COLO668 (cell line): ENCODE measurements at regions not wholly inside any gene's neighbourhood (a gene's known extent, or its start where the extent isn't known, plus 50 kb on each side); places are given as distances from the start of the nearest gene placed in this dataset.
"Not testable (repeated sequence)": the region's sequence is repeated elsewhere in the genome, so short reads cannot be mapped to it uniquely, and the experiment has no call there.

Experiments
- DNase-seq: peaks from one replicate; lab custom pipeline; 2025; ENCODE audit not compliant: unreplicated experiment; lab: John Stamatoyannopoulos, UW

- DNase-seq: not testable (repeated sequence)
These were observed 549.6 kb upstream of the CHD1 start for GRCh38 chr5:99478450-99478849.

GRCh38 chr5:99473328-99473727, 544.5 kb upstream of the CHD1 start:
- DNase-seq: not testable (repeated sequence)

DNA sequence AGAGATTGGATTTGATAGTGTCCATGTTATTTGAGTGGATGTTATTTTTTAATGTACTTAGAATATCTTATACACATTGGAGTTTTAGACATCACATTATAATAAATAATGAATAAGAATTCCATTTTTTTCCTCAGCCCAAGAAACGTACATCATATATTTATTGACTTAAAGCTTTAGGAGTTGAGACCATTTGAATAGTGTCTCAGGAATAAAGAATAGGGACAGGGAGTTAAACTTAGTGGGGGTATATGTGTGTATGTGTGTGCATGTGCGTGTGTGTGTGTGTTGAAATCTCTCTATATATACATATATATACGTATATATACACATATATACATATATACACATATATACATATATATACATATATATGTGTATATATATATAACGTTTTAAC, 542.9 kb upstream of the CHD1 start:
- DNase-seq: not testable (repeated sequence)

DNA sequence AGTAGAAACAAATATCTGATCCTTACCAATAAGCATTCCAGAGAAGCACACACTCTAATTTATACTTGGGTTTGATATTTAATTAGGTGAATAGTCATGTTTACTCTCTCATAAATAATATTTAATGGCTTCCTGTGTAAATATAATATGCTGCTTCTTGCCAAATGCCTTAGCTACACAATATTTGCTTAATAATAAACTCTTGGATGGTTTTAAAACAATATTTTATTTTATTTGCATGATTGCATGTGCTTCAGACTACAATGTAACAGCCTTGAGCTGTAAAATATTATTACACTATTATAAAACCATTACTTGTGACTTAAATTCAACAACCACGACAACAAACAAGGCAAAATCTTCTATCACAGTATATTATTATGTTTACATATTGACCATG, 542.4 kb upstream of the CHD1 start:
- DNase-seq: not testable (repeated sequence)

GRCh38 chr5:99470636-99471035, 541.8 kb upstream of the CHD1 start:
- not testable (repeated sequence) for DNase-seq

GRCh38 chr5:99460701-99461100, 531.9 kb upstream of the CHD1 start:
- DNase-seq: no peak

DNA sequence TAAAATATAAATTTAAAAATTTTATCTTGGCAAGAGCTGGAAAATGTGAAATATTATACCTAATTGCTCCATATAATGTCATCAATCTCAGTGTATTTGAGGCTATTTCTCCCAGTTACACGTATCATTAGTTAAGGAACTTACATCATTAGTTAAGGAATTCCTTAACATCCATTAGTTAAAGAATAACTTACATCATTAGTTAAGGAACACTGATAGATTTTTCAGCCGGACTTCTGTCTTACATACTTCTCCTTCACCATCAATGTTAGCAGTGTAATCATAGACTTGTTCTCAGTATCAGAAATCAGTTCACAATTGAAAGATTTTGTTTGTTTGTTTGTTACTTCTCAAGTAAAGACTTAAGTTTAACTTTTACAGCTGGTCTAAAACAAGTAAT, 524.4 kb upstream of the CHD1 start:
- no peak for DNase-seq

- DNase-seq: no peak
These were observed 521.0 kb upstream of the CHD1 start for GRCh38 chr5:99449786-99450185.

DNA sequence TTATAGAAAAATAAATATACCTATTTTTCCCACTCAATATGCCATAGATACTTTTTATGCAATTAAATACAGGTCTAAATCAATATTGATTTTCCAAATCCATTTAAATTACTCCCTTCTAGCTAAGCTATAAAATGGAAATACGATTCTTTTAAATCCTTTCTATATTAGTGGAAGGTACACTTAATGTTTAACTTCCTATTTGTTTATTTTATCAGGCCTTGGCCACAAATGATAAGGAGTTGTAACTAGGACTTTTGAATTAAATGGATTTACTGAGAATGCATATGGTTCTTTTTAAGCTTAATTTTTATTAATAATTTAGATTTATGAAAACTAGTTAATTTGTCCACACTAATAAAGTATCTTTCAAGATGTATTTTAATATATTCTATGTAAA, 517.0 kb upstream of the CHD1 start:
- no peak for DNase-seq

DNA sequence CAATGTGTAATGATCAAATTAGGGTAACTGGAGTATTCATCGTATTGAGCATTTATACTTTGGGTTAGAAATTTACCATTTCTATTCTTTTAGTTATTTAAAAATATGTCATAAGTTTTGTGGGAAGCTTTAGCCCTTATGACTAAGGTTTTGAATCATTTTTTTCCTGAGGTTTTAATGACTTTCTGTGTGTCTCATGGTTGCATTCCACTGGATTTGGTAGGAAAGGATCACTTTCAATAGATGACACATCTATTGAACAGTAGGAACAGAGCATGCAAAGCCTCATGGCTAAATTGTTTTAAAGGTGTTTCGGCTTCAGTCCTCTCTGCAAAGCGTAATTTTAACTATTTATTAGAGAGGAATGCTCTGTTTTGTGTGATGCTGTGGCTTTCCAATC, 512.4 kb upstream of the CHD1 start:
- DNase-seq: no peak

GRCh38 chr5:99438619-99439018, 509.8 kb upstream of the CHD1 start:
- DNase-seq: no peak

DNA sequence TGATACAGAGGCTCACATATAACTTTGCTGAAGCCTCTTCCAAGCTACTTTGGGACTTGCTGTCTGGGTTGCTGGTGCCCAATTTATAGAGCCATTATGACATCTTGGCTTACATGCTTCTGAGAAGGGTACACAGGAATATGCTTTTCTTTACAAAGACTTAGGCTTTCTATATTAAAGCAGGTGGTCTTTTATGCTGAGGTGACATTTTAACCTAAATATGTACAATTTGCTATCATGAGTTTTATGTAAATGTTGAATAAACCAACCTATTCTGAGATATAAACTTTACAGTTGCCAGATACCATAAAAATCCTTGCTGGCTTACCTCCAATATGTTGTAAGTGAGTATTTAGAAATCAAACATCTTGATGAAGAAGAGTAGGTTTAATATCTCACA, 509.2 kb upstream of the CHD1 start:
- DNase-seq: no peak

DNA sequence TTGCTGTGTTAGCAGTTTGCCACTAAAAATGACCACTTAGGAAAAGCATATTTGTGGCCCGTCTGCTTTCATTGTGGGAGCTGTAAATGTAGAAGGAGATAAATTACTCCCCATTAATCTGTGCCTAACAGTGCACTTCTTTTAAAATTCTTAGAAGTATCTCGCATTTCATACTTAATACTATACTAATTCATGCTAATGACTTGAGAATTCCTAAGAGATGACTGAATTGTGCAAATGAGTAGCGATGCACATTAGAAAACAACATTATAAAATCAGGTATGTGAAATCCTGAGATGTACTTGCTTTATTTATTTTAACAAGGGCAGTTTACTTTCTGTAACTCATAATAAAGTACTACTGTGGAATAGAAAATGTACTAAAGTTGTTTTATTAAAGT, 494.6 kb upstream of the CHD1 start:
- not testable (repeated sequence) for DNase-seq

- DNase-seq: not testable (repeated sequence)
These were observed 489.8 kb upstream of the CHD1 start for GRCh38 chr5:99418640-99419039.

DNA sequence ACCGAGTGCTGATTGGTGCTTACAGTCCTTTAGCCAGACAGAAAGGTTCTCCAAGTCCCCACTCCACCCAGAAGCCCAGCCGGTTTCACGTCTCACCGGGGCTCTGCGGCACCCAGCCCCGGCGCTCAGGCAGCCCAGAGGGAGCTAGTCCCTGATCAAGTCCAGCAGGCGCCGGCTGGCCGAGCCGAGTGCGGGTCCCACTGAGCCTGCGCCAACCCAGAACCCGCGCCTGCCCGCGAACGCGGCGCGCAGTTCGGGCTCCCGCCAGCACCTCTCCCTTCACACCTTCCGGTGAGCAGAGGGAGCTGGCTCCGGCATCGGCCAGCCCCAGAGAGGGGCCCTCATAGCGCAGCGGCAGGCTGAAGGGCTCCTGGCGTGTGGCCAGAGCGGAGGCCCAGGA, 481.6 kb upstream of the CHD1 start:
- not testable (repeated sequence) for DNase-seq

GRCh38 chr5:99404764-99405302, 476.0 kb upstream of the CHD1 start:
- not testable (repeated sequence) for DNase-seq

- DNase-seq: not testable (repeated sequence)
These were observed 471.8 kb upstream of the CHD1 start for GRCh38 chr5:99400571-99400970.

GRCh38 chr5:99398976-99399375, 470.2 kb upstream of the CHD1 start:
- no peak for DNase-seq

GRCh38 chr5:99386406-99387077, 457.7 kb upstream of the CHD1 start:
- DNase-seq: no peak

- DNase-seq: no peak
These were observed 450.4 kb upstream of the CHD1 start for GRCh38 chr5:99379187-99379586.

GRCh38 chr5:99378443-99378842, 449.6 kb upstream of the CHD1 start:
- DNase-seq: no peak

- no peak for DNase-seq
These were observed 441.2 kb upstream of the CHD1 start for GRCh38 chr5:99369797-99370593.
